CD14-positive monocyte (primary cell): ENCODE measurements at regions not wholly inside any gene's neighbourhood (a gene's known extent, or its start where the extent isn't known, plus 50 kb on each side); places are given as distances from the start of the nearest gene placed in this dataset.

Experiments
- DNase-seq, 3 donors: peaks; one replicate each; pipeline ENCODE4 v3.0.0-alpha.2; 2011 to 2022
- H2AFZ ChIP-seq: 2 replicates; pipeline ENCODE4 v1.6.0; 2012; ENCODE audit warnings: mild to moderate bottlenecking, low read depth, low read length, inconsistent platforms; ENCODE audit not compliant: insufficient read depth, poor library complexity, severe bottlenecking
- H3K27ac ChIP-seq, 2 donors: 1 replicate in 1 of 2; 2 replicates in 1 of 2; pipeline ENCODE4 v1.5.1; 2012 to 2013; ENCODE audit warnings: low read length in 2 of 2, control low read depth in 1 of 2, inconsistent platforms in 1 of 2, low read depth in 1 of 2, mild to moderate bottlenecking in 1 of 2
- H3K27me3 ChIP-seq, 2 donors: one replicate each; pipeline versions ENCODE4 v1.6.0 to v1.6.1; 2011 to 2013; ENCODE audit warnings: low read length in 2 of 2; ENCODE audit not compliant: control insufficient read depth in 2 of 2, insufficient read depth in 2 of 2
- H3K36me3 ChIP-seq, 2 donors: replicated peaks in 1 of 2; 1 replicate in 1 of 2; 2 replicates in 1 of 2; pipeline versions ENCODE4 v1.5.1 to v1.6.1; 2012 to 2013; ENCODE audit warnings: low read length in 2 of 2, control low read depth in 1 of 2, inconsistent platforms in 1 of 2, mild to moderate bottlenecking in 1 of 2; ENCODE audit not compliant: insufficient read depth in 2 of 2, control insufficient read depth in 1 of 2
- H3K4me1 ChIP-seq, 2 donors: 1 replicate in 1 of 2; 2 replicates in 1 of 2; pipeline versions ENCODE4 v1.5.1 to v1.6.1; 2012 to 2013; ENCODE audit warnings: low read length in 2 of 2, control low read depth in 1 of 2, inconsistent platforms in 1 of 2, mild to moderate bottlenecking in 1 of 2, moderate library complexity in 1 of 2; ENCODE audit not compliant: insufficient read depth in 2 of 2, control insufficient read depth in 1 of 2
- H3K4me2 ChIP-seq: replicated peaks from 2 replicates; pipeline ENCODE3; 2012; ENCODE audit warnings: low read length, moderate library complexity, mild to moderate bottlenecking; ENCODE audit not compliant: poor library complexity, severe bottlenecking; ENCODE audit errors: extremely low read depth
- H3K4me3 ChIP-seq, 3 experiments: fragments of 200-600 bp in 1 of 3; sonication (generic) in 1 of 3; replicated peaks in 1 of 3; 1 replicate in 2 of 3; 2 replicates in 1 of 3; pipeline ENCODE4 v1.5.1; 2011 to 2013; ENCODE audit warnings: low read length in 3 of 3, mild to moderate bottlenecking in 3 of 3, control low read depth in 2 of 3, low read depth in 2 of 3, inconsistent platforms in 1 of 3, moderate library complexity in 1 of 3
- H3K79me2 ChIP-seq: 2 replicates; pipeline ENCODE4 v1.6.0; 2012; ENCODE audit warnings: mild to moderate bottlenecking, control low read depth, inconsistent platforms, low read length, moderate library complexity; ENCODE audit not compliant: insufficient read depth
- H3K9ac ChIP-seq: 2 replicates; pipeline ENCODE4 v1.6.0; 2017; ENCODE audit warnings: low read length, mild to moderate bottlenecking; ENCODE audit not compliant: insufficient read depth, poor library complexity, severe bottlenecking
- H3K9me3 ChIP-seq, 2 donors: replicated peaks in 1 of 2; 1 replicate in 1 of 2; 2 replicates in 1 of 2; pipeline versions ENCODE4 v1.5.1 to v1.6.1; 2012 to 2013; ENCODE audit warnings: low read length in 2 of 2, control low read depth in 1 of 2; ENCODE audit not compliant: control insufficient read depth in 1 of 2, insufficient read depth in 1 of 2
- H4K20me1 ChIP-seq: 2 replicates; pipeline ENCODE4 v1.6.0; 2012; ENCODE audit warnings: mild to moderate bottlenecking, low read length, control low read depth, moderate library complexity; ENCODE audit not compliant: insufficient read depth
- H3K27ac Mint-ChIP-seq, 7 donors: one replicate each; pipeline ENCODE4 v1.8.0; 2020; ENCODE audit warnings: mild to moderate bottlenecking in 7 of 7, mixed read lengths in 7 of 7, moderate library complexity in 6 of 7, inconsistent platforms in 2 of 7
- H3K27me3 Mint-ChIP-seq, 3 donors: one replicate each; pipeline ENCODE4 v1.8.0; 2021 to 2022; ENCODE audit warnings: low read depth in 3 of 3, mild to moderate bottlenecking in 3 of 3, mixed read lengths in 3 of 3, moderate library complexity in 3 of 3, inconsistent platforms in 1 of 3
- H3K36me3 Mint-ChIP-seq, 2 donors: one replicate each; pipeline ENCODE4 v1.8.0; 2020; ENCODE audit warnings: mixed read lengths in 2 of 2, inconsistent platforms in 1 of 2, mild to moderate bottlenecking in 1 of 2
- H3K4me1 Mint-ChIP-seq: one replicate; pipeline ENCODE4 v1.8.0; 2020; ENCODE audit warnings: mild to moderate bottlenecking, mixed read lengths
- H3K4me3 Mint-ChIP-seq, 2 donors: one replicate each; pipeline ENCODE4 v1.8.0; 2020; ENCODE audit warnings: mild to moderate bottlenecking in 2 of 2, mixed read lengths in 2 of 2, moderate library complexity in 1 of 2
- H3K9me3 Mint-ChIP-seq, 7 donors: one replicate each; pipeline ENCODE4 v1.8.0; 2020 to 2022; ENCODE audit warnings: mixed read lengths in 7 of 7, mild to moderate bottlenecking in 6 of 7, moderate library complexity in 6 of 7, inconsistent platforms in 2 of 7
- WGBS: methylation state at CpG from one replicate; pipeline ENCODE4 v1.1.5; 2013; ENCODE audit warnings: missing lambda C conversion rate; ENCODE audit not compliant: insufficient coverage; 5-methylcytosine and 5-hydroxymethylcytosine counted together
- intact Hi-C, 2 donors: fragments of 100-400 bp; cut with micrococcal nuclease; formaldehyde crosslinking; loops; one replicate each; pipeline versions ENCODE4 v1.15.0 to v1.15.1; 2023
- TF ChIP-seq, protein P1 (sequence below): fragments of 200-600 bp; IDR thresholded peaks from one replicate; pipeline ENCODE4 v1.8.0; 2022; ENCODE audit warnings: antibody characterized with exemption, mild to moderate bottlenecking

DNA sequence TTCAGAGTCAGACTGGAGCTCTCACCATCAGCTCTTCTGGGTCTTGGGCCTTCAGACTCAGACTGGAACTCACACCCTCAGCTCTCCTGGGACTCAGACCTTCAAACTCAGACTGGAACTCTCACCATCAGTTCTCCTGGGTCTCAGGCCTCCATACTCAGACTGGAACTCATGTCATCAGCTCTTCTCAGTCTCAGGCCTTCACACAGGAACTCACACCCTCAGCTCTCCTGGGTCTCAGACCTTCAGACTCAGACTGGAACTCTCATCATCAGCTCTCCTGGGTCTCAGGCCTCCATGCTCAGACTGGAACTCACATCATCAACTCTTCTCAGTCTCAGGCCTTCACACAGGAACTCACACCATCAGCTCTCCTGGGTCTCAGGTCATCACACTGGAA is 147.2 kb upstream of the MXRA5 start:
- peak overlapping the region in 1 of 7 donors; percentile 0 for H3K27ac Mint-ChIP-seq
- H3K9me3 Mint-ChIP-seq = peaks cover 0 to 9% (median 4%) of the 10 kb centered on the region in 7 donors

DNA sequence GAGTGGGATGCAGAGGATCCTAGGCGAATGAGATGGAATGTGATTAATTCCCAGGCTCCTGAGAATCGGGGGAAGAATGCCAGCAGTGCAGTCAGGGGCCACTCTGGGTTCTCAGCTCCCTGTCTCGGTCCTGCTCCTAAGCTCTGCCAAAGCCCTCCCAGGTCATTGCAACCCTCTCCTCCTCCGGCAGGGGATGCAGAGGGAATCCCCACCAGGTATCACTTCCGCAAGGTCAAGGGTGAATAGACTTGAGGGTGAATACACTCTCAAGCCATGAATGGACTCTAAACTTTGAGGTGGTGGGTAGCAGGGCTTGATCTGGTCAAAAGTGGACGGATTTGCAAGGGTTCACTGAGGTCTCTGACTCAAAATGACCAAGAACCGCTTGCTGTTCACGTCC is 139.3 kb upstream of the MXRA5 start:
- Histone ChIP-seq H3K4me3 (no peak overlapping the region), H3K9ac (no peak overlapping the region), H3K79me2 (no peaks in the 10 kb centered on the region), H3K27ac (no peak overlapping the region), H3K27me3 (no peaks in the 10 kb centered on the region), H4K20me1 (no peaks in the 10 kb centered on the region), H3K36me3 (no peaks in the 10 kb centered on the region), H3K9me3 (no peaks in the 10 kb centered on the region), H2AFZ (no peak overlapping the region), H3K4me1 (no peaks in the 10 kb centered on the region), H3K4me2 (no peak overlapping the region)
- H3K36me3 Mint-ChIP-seq = no peaks in the 10 kb centered on the region
- TF ChIP-seq, protein P1, sequence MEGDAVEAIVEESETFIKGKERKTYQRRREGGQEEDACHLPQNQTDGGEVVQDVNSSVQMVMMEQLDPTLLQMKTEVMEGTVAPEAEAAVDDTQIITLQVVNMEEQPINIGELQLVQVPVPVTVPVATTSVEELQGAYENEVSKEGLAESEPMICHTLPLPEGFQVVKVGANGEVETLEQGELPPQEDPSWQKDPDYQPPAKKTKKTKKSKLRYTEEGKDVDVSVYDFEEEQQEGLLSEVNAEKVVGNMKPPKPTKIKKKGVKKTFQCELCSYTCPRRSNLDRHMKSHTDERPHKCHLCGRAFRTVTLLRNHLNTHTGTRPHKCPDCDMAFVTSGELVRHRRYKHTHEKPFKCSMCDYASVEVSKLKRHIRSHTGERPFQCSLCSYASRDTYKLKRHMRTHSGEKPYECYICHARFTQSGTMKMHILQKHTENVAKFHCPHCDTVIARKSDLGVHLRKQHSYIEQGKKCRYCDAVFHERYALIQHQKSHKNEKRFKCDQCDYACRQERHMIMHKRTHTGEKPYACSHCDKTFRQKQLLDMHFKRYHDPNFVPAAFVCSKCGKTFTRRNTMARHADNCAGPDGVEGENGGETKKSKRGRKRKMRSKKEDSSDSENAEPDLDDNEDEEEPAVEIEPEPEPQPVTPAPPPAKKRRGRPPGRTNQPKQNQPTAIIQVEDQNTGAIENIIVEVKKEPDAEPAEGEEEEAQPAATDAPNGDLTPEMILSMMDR = no peak
- H3K27ac Mint-ChIP-seq = no peak overlapping the region
- H3K4me3 Mint-ChIP-seq = no peak overlapping the region
- intact Hi-C loops = no loop called here
- no peak for DNase-seq
- peaks cover 0 to 3% (median 1%) of the 10 kb centered on the region in 3 donors for H3K27me3 Mint-ChIP-seq
- H3K9me3 Mint-ChIP-seq = peaks cover 0 to 4% (median 0%) of the 10 kb centered on the region in 7 donors
- H3K4me1 Mint-ChIP-seq = no peaks in the 10 kb centered on the region
- WGBS = 83% methylated on average over 1 of the region's 8 CpGs

More for the DNA sequence above, 147.2 kb upstream of the MXRA5 start:
- Histone ChIP-seq H3K4me1 (no peaks in the 10 kb centered on the region), H3K9me3 (no peaks in the 10 kb centered on the region), H3K4me2 (no peak overlapping the region), H2AFZ (no peak overlapping the region), H3K79me2 (no peaks in the 10 kb centered on the region), H3K27ac (no peak overlapping the region), H3K9ac (no peak overlapping the region), H3K4me3 (no peak overlapping the region), H3K27me3 (no peaks in the 10 kb centered on the region), H3K36me3 (no peaks in the 10 kb centered on the region), H4K20me1 (no peaks in the 10 kb centered on the region)
- TF ChIP-seq, protein P1 = no peak
- DNase-seq = no peak
- intact Hi-C loops = no loop called here
- no peak overlapping the region for H3K4me3 Mint-ChIP-seq
- peaks cover 0 to 7% (median 0%) of the 10 kb centered on the region in 3 donors for H3K27me3 Mint-ChIP-seq
- H3K4me1 Mint-ChIP-seq = no peaks in the 10 kb centered on the region
- H3K36me3 Mint-ChIP-seq = no peaks in the 10 kb centered on the region
